Panc1 (cell line): ENCODE measurements at regions not wholly inside any gene's neighbourhood (a gene's known extent, or its start where the extent isn't known, plus 50 kb on each side); places are given as distances from the start of the nearest gene placed in this dataset.

ENCODE experiments used
- TF ChIP-seq, protein P1 (sequence below): fragments of 450-650 bp; IDR thresholded peaks from 2 replicates; pipeline ENCODE4 v1.5.1; 2017; ENCODE audit warnings: mild to moderate bottlenecking
- TF ChIP-seq, protein P2 (sequence below), 2 experiments: IDR thresholded peaks; 2 replicates each; pipeline ENCODE4 v1.6.1; 2011 to 2012; ENCODE audit warnings: low read depth in 2 of 2, control low read depth in 1 of 2, low read length in 1 of 2, mild to moderate bottlenecking in 1 of 2, moderate library complexity in 1 of 2; ENCODE audit not compliant: insufficient read depth in 1 of 2

DNA sequence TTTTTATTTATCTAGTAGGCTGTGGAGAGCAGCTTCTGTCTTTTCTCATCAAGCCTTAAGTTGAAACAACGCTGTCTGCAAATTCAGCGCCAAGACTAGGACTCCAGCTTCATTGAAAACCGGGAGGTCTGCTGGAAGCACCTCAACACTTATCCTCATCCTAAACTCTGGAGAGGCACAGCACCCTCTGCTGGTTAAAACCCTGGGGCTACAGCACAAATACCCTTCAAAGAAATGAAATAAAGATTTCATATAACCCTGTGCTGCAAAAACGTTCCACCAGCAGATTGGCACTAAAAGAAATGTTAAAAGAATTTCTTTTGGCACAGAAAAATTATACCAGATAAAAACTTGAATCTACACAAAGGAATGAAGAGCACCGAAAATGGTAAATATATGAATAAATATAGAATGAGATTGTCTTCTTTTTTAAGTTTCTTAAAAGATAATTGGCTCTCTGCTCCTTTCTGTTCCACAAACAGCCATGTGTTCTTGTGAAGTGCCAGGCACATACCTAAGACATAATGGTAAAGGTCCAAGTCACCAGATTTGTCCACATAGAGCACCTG lies 227.7 kb upstream of the SAMSN1 start:
- TF ChIP-seq, protein P1, sequence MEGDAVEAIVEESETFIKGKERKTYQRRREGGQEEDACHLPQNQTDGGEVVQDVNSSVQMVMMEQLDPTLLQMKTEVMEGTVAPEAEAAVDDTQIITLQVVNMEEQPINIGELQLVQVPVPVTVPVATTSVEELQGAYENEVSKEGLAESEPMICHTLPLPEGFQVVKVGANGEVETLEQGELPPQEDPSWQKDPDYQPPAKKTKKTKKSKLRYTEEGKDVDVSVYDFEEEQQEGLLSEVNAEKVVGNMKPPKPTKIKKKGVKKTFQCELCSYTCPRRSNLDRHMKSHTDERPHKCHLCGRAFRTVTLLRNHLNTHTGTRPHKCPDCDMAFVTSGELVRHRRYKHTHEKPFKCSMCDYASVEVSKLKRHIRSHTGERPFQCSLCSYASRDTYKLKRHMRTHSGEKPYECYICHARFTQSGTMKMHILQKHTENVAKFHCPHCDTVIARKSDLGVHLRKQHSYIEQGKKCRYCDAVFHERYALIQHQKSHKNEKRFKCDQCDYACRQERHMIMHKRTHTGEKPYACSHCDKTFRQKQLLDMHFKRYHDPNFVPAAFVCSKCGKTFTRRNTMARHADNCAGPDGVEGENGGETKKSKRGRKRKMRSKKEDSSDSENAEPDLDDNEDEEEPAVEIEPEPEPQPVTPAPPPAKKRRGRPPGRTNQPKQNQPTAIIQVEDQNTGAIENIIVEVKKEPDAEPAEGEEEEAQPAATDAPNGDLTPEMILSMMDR: peak; percentile 40
- TF ChIP-seq, protein P2, sequence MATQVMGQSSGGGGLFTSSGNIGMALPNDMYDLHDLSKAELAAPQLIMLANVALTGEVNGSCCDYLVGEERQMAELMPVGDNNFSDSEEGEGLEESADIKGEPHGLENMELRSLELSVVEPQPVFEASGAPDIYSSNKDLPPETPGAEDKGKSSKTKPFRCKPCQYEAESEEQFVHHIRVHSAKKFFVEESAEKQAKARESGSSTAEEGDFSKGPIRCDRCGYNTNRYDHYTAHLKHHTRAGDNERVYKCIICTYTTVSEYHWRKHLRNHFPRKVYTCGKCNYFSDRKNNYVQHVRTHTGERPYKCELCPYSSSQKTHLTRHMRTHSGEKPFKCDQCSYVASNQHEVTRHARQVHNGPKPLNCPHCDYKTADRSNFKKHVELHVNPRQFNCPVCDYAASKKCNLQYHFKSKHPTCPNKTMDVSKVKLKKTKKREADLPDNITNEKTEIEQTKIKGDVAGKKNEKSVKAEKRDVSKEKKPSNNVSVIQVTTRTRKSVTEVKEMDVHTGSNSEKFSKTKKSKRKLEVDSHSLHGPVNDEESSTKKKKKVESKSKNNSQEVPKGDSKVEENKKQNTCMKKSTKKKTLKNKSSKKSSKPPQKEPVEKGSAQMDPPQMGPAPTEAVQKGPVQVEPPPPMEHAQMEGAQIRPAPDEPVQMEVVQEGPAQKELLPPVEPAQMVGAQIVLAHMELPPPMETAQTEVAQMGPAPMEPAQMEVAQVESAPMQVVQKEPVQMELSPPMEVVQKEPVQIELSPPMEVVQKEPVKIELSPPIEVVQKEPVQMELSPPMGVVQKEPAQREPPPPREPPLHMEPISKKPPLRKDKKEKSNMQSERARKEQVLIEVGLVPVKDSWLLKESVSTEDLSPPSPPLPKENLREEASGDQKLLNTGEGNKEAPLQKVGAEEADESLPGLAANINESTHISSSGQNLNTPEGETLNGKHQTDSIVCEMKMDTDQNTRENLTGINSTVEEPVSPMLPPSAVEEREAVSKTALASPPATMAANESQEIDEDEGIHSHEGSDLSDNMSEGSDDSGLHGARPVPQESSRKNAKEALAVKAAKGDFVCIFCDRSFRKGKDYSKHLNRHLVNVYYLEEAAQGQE (IDR thresholded peaks at IDR 0.05; ENCODE audit: insufficient read depth in 1 of 2, low read depth in 2 of 2, low read length in 1 of 2): no peak
